8988T (cell line): ENCODE measurements at regions not wholly inside any gene's neighbourhood (a gene's known extent, or its start where the extent isn't known, plus 50 kb on each side); places are given as distances from the start of the nearest gene placed in this dataset.
"Not testable (repeated sequence)": the region's sequence is repeated elsewhere in the genome, so short reads cannot be mapped to it uniquely, and the experiment has no call there.

ENCODE experiments used
- DNase-seq: peaks from one replicate; pipeline ENCODE4 v3.0.0; 2011

GRCh38 chr20:36082315-36082915 is 72.1 kb upstream of the EPB41L1 start:
- DNase-seq, result no peak

DNA sequence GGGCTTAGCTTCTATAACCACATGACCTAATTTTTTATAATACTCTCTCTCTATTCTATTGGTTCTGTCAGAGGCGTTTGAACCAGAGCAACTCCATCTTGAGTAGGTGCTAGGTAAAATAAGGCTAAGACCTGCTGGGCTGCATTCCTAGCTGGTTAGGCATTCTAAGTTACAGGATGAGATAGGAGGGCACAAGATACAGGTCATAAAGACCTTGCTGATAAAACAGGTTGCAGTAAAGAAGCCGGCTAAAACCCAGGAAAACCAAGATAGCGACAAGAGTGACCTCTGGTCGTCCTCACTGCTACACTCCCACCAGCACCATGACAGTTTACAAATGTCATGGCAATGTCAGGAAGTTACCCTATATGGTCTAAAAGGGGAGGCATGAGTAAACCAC is 71.3 kb upstream of the EPB41L1 start:
- DNase-seq, result not testable (repeated sequence)

GRCh38 chr20:36084356-36084755 is 70.2 kb upstream of the EPB41L1 start:
- no peak for DNase-seq

- DNase-seq, result no peak
Measured at GRCh38 chr20:36084897-36085613, 69.5 kb upstream of the EPB41L1 start.

GRCh38 chr20:36085686-36086267 is 68.8 kb upstream of the EPB41L1 start:
- DNase-seq, result no peak

- no peak for DNase-seq
Measured at GRCh38 chr20:36086767-36087166, 67.8 kb upstream of the EPB41L1 start.

- no peak for DNase-seq
Measured at GRCh38 chr20:36090223-36090622, 64.3 kb upstream of the EPB41L1 start.

DNA sequence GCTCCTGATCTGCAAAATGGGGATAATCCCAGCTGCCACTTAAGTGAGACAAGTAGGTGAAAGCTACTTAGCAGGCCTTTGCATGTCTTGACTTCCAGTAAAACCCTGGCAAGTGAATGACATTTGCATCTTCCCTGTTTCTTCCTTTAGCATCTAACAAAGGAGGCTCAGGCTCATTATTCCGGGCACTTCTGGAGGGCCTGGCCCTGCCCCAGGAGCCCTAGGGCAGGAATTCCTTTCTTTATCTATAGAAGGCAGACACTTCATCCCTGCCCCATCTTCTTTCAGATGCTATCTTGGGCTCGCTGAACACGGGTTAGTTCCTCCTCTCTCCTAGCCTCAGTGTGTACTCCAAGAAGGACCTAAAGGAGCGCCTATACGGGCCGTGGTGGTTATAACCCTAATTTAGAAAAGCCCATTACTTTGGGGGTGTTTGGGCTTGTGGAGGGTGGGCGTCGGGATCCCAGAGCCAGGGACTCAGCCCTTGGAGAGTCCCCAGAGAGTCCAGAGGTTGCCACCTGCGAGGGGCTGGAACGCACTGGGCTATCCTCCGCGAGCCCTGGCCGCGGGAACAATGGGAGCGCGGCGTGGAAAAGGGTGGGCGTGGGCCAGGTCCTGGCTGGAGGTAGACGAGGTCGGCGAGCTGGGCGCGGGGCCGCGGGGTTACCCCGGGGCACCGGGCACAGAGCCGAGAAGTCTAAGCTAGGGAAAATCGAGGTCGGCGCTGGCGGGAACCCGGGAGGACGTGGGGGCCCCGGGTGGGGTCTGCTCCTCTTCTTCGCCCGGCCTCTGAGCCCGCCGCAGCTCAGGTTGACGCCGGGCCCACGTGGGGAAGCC is 62.8 kb upstream of the EPB41L1 start:
- DNase-seq, result no peak

- peak; percentile 57 for DNase-seq
Measured at GRCh38 chr20:36092398-36093024, 62.0 kb upstream of the EPB41L1 start.

DNA sequence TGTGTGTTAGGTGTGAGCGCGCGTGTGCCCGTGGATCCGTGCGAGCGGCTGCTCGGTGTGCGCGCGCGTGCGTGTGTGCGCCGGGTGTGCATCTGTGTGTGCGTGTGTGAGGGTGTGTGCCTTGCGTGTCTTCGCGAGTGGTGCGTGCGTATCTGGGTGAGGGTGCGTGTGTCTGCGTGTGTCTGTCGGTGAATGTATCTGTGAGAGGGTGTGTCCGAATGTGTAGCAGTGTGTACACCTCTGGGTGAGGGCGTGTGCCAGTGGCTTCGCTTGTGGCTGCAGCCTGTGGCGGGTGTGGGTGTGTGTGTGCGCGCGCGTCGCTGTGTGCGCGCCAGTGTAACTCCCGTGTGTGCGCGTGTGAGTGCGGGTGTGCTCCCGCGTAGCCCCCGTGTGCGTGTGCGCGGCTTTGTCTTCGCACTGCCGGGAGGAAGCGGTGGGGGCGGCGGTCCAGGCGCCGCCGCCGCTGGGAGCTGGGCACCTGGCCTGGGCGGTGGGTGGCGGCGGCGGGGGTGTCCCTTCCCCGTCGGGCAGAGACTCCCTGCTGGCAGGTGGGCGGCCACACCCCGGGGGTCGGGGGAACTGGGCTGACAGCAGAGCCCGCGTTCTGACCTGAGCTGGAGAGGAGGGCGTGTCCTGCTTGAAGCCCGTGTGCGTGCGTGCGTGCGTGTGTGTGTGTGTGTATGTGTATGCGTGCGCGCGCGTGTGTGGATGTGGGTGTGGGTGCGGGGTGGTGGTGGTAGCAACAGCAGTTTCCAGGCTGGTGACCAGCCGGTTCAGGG is 61.3 kb upstream of the EPB41L1 start:
- DNase-seq, result peak; percentile 44

GRCh38 chr20:36093804-36094145 is 60.8 kb upstream of the EPB41L1 start:
- no peak for DNase-seq

DNA sequence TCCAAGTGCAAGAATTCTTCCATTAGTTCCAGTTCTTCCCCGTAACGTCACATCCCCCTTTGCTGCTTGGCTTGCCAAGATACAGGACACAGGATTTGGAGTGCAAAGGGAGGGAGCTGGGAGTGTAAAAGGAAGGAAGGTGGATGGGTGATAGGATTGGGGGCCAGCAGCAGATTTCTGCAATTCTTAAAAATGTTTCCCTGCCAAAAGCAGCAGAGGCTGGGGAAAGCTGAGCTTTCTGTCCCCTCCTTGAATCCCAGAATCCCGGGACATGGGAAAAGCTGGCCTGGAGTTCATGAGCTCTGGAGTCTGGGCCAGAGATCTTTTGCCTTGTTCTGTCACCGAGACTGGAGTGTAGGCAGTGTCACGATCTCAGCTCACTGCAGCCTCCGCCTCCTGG is 60.0 kb upstream of the EPB41L1 start:
- no peak for DNase-seq

DNA sequence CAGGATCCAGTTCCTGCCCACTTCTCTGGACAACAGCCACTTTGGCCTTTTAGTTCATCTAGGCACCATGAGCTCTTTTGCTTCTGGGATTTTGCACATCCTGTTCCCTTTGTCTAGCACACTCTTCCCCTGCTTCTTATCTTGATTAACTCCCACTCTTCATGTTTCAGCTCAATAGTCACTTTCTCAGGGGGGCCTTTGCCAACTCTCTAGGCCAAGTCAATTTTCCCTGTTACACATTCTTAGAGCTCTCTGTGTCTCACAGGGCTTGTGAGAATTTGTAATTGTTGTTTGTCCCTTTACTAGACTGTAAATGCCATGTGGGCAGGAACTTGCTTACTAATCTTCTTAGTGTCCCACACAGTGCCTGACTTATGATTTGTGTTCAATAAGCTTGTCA is 58.1 kb upstream of the EPB41L1 start:
- no peak for DNase-seq

GRCh38 chr20:36097337-36098151 is 57.0 kb upstream of the EPB41L1 start:
- no peak for DNase-seq

DNA sequence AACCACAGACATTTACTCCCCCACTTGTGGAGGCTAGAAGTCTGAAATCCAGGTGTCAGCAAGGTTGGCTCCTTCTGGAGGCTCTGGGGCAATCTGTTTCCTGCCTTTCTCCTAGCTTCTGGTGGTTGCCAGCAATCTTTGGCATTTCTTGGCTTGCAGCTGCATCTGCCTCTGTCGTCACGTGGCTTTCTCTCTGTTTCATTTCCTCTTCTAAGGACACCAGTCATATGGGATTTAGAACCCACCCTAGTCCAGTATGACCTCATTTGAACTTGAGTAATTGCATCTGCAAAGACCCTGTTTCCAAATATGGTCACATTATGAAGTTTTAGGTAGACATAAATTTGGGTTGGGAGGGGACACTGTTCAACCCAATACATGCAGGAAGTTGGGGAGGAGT is 56.2 kb upstream of the EPB41L1 start:
- DNase-seq, result no peak

- no peak for DNase-seq
Measured at GRCh38 chr20:36099106-36099505, 55.4 kb upstream of the EPB41L1 start.

DNA sequence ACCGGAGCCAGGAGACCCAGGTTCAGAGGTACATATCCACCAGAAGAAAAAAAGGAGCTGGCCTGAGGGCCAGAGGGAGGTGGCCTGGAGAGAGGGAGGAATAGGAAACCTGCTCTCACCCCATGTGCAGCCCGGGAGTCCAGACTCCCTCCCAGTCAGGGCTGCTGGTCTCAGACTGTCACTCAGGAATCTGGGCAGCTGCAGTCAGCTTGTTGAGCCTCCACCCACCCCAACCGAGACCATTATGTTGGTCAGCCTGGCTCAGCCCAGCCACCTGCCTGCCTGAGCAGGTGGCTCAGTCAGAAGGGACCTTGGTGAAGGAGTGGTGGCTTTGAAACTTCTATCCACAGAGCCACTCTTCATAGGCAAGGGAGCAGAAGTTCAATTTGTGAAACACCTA is 53.3 kb upstream of the EPB41L1 start:
- DNase-seq, result no peak

- no peak for DNase-seq
Measured at GRCh38 chr20:36102306-36102705, 52.2 kb upstream of the EPB41L1 start.

GRCh38 chr20:36102809-36103596 is 51.5 kb upstream of the EPB41L1 start:
- DNase-seq, result no peak

DNA sequence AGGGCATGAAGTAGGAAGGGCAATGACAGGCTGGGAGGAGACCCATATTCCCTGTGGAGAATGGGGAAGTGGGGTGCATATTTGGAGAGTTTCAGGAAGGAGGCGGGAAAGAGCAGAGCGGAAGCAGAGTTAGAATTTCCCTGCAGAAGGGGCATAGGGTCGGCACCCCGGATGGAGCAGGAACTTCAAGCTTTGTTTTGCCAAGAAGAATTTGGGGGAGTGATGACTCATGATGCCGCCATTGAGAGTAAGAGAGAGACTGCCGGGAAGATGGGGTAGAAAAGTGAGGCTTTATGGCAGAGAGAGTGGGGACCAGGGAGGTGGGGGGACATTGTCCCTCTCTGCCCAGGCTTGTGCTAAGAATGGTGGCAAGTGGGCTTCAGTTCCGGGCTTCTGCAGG is 50.3 kb upstream of the EPB41L1 start:
- no peak for DNase-seq
